GM18505 (cell line): ENCODE measurements at regions not wholly inside any gene's neighbourhood (a gene's known extent, or its start where the extent isn't known, plus 50 kb on each side); places are given as distances from the start of the nearest gene placed in this dataset.
"Not testable (repeated sequence)": the region's sequence is repeated elsewhere in the genome, so short reads cannot be mapped to it uniquely, and the experiment has no call there.

ENCODE experiments used
- ATAC-seq: cut with Tn5 transposase; IDR thresholded peaks from one replicate; pipeline ENCODE4 v1.9.1; 2021; ENCODE audit not compliant: unreplicated experiment
- POLR2A ChIP-seq: IDR thresholded peaks from 4 replicates; pipeline ENCODE4 v1.6.1; 2011; ENCODE audit warnings: borderline replicate concordance; ENCODE audit not compliant: insufficient read depth, insufficient read length; ENCODE audit errors: extremely low read depth

- ATAC-seq: no peak
- no peak for TF ChIP-seq POLR2A
Measured at GRCh38 chr4:53844133-53844532, 220.3 kb downstream of the CHIC2 start.

- no peak for TF ChIP-seq POLR2A
- no peak for ATAC-seq
Measured at GRCh38 chr4:53841711-53842110, 222.7 kb downstream of the CHIC2 start.

- TF ChIP-seq POLR2A: no peak
- no peak for ATAC-seq
Measured at GRCh38 chr4:53840643-53841042, 223.8 kb downstream of the CHIC2 start.

- not testable (repeated sequence) for ATAC-seq
Measured at GRCh38 chr4:53833302-53834003, 231.0 kb downstream of the CHIC2 start.

- no peak for ATAC-seq
- TF ChIP-seq POLR2A: no peak
Measured at GRCh38 chr4:53832549-53832948, 231.9 kb downstream of the CHIC2 start.

GRCh38 chr4:53830511-53830910 is 233.9 kb downstream of the CHIC2 start:
- TF ChIP-seq POLR2A: no peak
- ATAC-seq: no peak

- ATAC-seq: no peak
- TF ChIP-seq POLR2A: no peak
Measured at GRCh38 chr4:53821179-53821851, 230.0 kb upstream of the LNX1 start.

GRCh38 chr4:53818104-53818503 is 226.8 kb upstream of the LNX1 start:
- no peak for TF ChIP-seq POLR2A
- no peak for ATAC-seq

GRCh38 chr4:53816561-53816960 is 225.3 kb upstream of the LNX1 start:
- ATAC-seq: no peak
- no peak for TF ChIP-seq POLR2A

GRCh38 chr4:53815281-53815680 is 224.0 kb upstream of the LNX1 start:
- no peak for ATAC-seq
- TF ChIP-seq POLR2A: no peak

GRCh38 chr4:53813998-53814397 is 222.7 kb upstream of the LNX1 start:
- no peak for TF ChIP-seq POLR2A
- ATAC-seq: no peak

GRCh38 chr4:53810643-53811042 is 219.4 kb upstream of the LNX1 start:
- no peak for ATAC-seq
- no peak for TF ChIP-seq POLR2A

- TF ChIP-seq POLR2A: no peak
- ATAC-seq: no peak
Measured at GRCh38 chr4:53809816-53810215, 218.5 kb upstream of the LNX1 start.

- no peak for ATAC-seq
- no peak for TF ChIP-seq POLR2A
Measured at GRCh38 chr4:53805291-53805690, 214.0 kb upstream of the LNX1 start.
